Nephron progenitor cell (in vitro differentiated cells): ENCODE measurements at regions not wholly inside any gene's neighbourhood (a gene's known extent, or its start where the extent isn't known, plus 50 kb on each side); places are given as distances from the start of the nearest gene placed in this dataset.

Experiments used
- DNase-seq: peaks from one replicate; pipeline ENCODE4 v3.0.0; 2021
- H3K27ac Mint-ChIP-seq: 2 replicates; pipeline ENCODE4 v1.8.0; 2021; ENCODE audit warnings: mild to moderate bottlenecking, moderate library complexity, mixed read lengths
- H3K27me3 Mint-ChIP-seq: 2 replicates; pipeline ENCODE4 v1.8.0; 2021; ENCODE audit warnings: mild to moderate bottlenecking, low read depth, mixed read lengths; ENCODE audit not compliant: poor library complexity
- H3K36me3 Mint-ChIP-seq: 2 replicates; pipeline ENCODE4 v1.8.0; 2021; ENCODE audit warnings: low read depth, mixed read lengths
- H3K4me1 Mint-ChIP-seq: 2 replicates; pipeline ENCODE4 v1.8.0; 2021; ENCODE audit warnings: mixed read lengths
- H3K4me3 Mint-ChIP-seq: 2 replicates; pipeline ENCODE4 v1.8.0; 2021; ENCODE audit warnings: mild to moderate bottlenecking, moderate library complexity, mixed read lengths
- H3K9me3 Mint-ChIP-seq: 2 replicates; pipeline ENCODE4 v1.8.0; 2021; ENCODE audit warnings: mild to moderate bottlenecking, moderate library complexity, mixed read lengths
- TF ChIP-seq, protein P1 (sequence below): fragments of 200-600 bp; sonication (generic); IDR thresholded peaks from 2 replicates; pipeline ENCODE4 v1.5.0; 2021; ENCODE audit warnings: antibody characterized with exemption

- TF ChIP-seq, protein P1, sequence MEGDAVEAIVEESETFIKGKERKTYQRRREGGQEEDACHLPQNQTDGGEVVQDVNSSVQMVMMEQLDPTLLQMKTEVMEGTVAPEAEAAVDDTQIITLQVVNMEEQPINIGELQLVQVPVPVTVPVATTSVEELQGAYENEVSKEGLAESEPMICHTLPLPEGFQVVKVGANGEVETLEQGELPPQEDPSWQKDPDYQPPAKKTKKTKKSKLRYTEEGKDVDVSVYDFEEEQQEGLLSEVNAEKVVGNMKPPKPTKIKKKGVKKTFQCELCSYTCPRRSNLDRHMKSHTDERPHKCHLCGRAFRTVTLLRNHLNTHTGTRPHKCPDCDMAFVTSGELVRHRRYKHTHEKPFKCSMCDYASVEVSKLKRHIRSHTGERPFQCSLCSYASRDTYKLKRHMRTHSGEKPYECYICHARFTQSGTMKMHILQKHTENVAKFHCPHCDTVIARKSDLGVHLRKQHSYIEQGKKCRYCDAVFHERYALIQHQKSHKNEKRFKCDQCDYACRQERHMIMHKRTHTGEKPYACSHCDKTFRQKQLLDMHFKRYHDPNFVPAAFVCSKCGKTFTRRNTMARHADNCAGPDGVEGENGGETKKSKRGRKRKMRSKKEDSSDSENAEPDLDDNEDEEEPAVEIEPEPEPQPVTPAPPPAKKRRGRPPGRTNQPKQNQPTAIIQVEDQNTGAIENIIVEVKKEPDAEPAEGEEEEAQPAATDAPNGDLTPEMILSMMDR = no peak
- no peak for DNase-seq
- H3K4me1 Mint-ChIP-seq = no peaks in the 10 kb centered on the region
- no peak overlapping the region for H3K27ac Mint-ChIP-seq
- no peak overlapping the region for H3K4me3 Mint-ChIP-seq
- no peaks in the 10 kb centered on the region for H3K36me3 Mint-ChIP-seq
- no peaks in the 10 kb centered on the region for H3K9me3 Mint-ChIP-seq
- no peaks in the 10 kb centered on the region for H3K27me3 Mint-ChIP-seq
These were observed 383.2 kb upstream of the SLC14A2 start for GRCh38 chr18:45232061-45232460.

DNA sequence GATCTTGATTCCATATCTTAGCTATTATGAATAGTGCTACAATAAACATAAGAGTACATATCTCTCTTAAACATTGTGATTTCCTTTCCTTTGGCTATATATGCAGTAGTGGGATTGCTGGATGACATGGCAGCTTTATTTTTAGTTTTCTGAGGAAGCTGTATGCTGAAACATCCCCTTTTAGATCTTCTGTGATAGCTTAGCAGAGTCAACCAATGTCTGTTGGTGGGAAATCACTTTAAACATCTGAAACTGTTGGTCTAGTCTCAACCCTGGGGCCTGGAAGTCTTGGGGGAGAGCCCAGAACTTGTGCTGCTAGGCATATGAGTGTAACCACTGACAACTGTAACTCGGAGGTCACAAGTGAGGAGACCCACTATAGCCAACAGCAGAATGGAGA, 378.6 kb upstream of the SLC14A2 start:
- Mint-ChIP-seq H3K9me3 (no peaks in the 10 kb centered on the region), H3K27ac (no peak overlapping the region), H3K27me3 (peaks cover 11% of the 10 kb centered on the region), H3K36me3 (no peaks in the 10 kb centered on the region), H3K4me1 (peaks cover 5% of the 10 kb centered on the region), H3K4me3 (no peak overlapping the region)
- TF ChIP-seq, protein P1 = no peak
- no peak for DNase-seq

GRCh38 chr18:45237343-45238098, 377.8 kb upstream of the SLC14A2 start:
- H3K27me3 Mint-ChIP-seq = peaks cover 11% of the 10 kb centered on the region
- no peaks in the 10 kb centered on the region for H3K9me3 Mint-ChIP-seq
- TF ChIP-seq, protein P1 = no peak
- no peaks in the 10 kb centered on the region for H3K36me3 Mint-ChIP-seq
- no peak overlapping the region for H3K4me3 Mint-ChIP-seq
- no peak overlapping the region for H3K27ac Mint-ChIP-seq
- H3K4me1 Mint-ChIP-seq = peaks cover 5% of the 10 kb centered on the region
- no peak for DNase-seq

GRCh38 chr18:45241271-45241670, 374.0 kb upstream of the SLC14A2 start:
- TF ChIP-seq, protein P1 = no peak
- Mint-ChIP-seq H3K9me3 (no peaks in the 10 kb centered on the region), H3K4me3 (no peak overlapping the region), H3K36me3 (no peaks in the 10 kb centered on the region), H3K4me1 (peaks cover 5% of the 10 kb centered on the region), H3K27ac (no peak overlapping the region), H3K27me3 (peaks cover 16% of the 10 kb centered on the region)
- no peak for DNase-seq

GRCh38 chr18:45241982-45242565, 373.2 kb upstream of the SLC14A2 start:
- DNase-seq = no peak
- Mint-ChIP-seq H3K27ac (no peak overlapping the region), H3K4me3 (no peak overlapping the region), H3K9me3 (no peaks in the 10 kb centered on the region), H3K4me1 (peaks cover 5% of the 10 kb centered on the region), H3K36me3 (no peaks in the 10 kb centered on the region), H3K27me3 (peaks cover 16% of the 10 kb centered on the region)
- TF ChIP-seq, protein P1 = no peak
